HL-60 (cell line): ENCODE measurements at regions not wholly inside any gene's neighbourhood (a gene's known extent, or its start where the extent isn't known, plus 50 kb on each side); places are given as distances from the start of the nearest gene placed in this dataset.

Source experiments
- CTCF ChIP-seq: IDR thresholded peaks from one replicate; pipeline ENCODE4 v1.5.1; 2011; ENCODE audit warnings: low read length, control low read depth, inconsistent platforms; ENCODE audit not compliant: insufficient read depth
- POLR2AphosphoS5 ChIP-seq: IDR thresholded peaks from 2 replicates; pipeline ENCODE4 v1.6.1; 2012; ENCODE audit warnings: low read depth
- SPI1 ChIP-seq: IDR thresholded peaks from 2 replicates; pipeline ENCODE4 v1.6.1; 2012; ENCODE audit warnings: low read depth, mild to moderate bottlenecking, borderline replicate concordance

- TF ChIP-seq CTCF = no peak
- TF ChIP-seq POLR2AphosphoS5 = no peak
- no peak for TF ChIP-seq SPI1
Observed at GRCh38 chr17:13363771-13364170, 238.0 kb downstream of the HS3ST3A1 start.
